ENCODE measurements at regions not wholly inside any gene's neighbourhood (a gene's known extent, or its start where the extent isn't known, plus 50 kb on each side); places are given as distances from the start of the nearest gene placed in this dataset.
A peak's percentile ranks its signal among the peaks of the same experiment; 100 is the strongest.

GRCh38 chr9:121572581-121572980 lies 72.9 kb upstream of the GGTA1 start:
- DNase-seq = no peak

GRCh38 chr9:121573717-121574485 lies 74.3 kb upstream of the GGTA1 start:
- DNase-seq = no peak

- no peak for DNase-seq
Observed at GRCh38 chr9:121574774-121575519, 75.3 kb upstream of the GGTA1 start.

GRCh38 chr9:121576281-121577075 lies 75.0 kb upstream of the DAB2IP start:
- DNase-seq = no peak

- no peak for DNase-seq
Observed at GRCh38 chr9:121577166-121577565, 74.3 kb upstream of the DAB2IP start.

- DNase-seq = no peak
Observed at GRCh38 chr9:121577572-121577971, 73.9 kb upstream of the DAB2IP start.

- DNase-seq = no peak
Observed at GRCh38 chr9:121581786-121582600, 69.4 kb upstream of the DAB2IP start.

GRCh38 chr9:121582641-121583040 lies 68.8 kb upstream of the DAB2IP start:
- DNase-seq = no peak

- no peak for DNase-seq
Observed at GRCh38 chr9:121584421-121584820, 67.0 kb upstream of the DAB2IP start.

GRCh38 chr9:121587863-121588262 lies 63.6 kb upstream of the DAB2IP start:
- no peak for DNase-seq

GRCh38 chr9:121589986-121590385 lies 61.4 kb upstream of the DAB2IP start:
- no peak for DNase-seq

GRCh38 chr9:121592265-121592664 lies 59.2 kb upstream of the DAB2IP start:
- no peak for DNase-seq

GRCh38 chr9:121593066-121593465 lies 58.4 kb upstream of the DAB2IP start:
- DNase-seq = no peak

GRCh38 chr9:121596515-121596914 lies 54.9 kb upstream of the DAB2IP start:
- no peak for DNase-seq

GRCh38 chr9:121597698-121598166 lies 53.7 kb upstream of the DAB2IP start:
- no peak for DNase-seq

- DNase-seq = no peak
Observed at GRCh38 chr9:121598167-121598964, 53.1 kb upstream of the DAB2IP start.

GRCh38 chr9:121598965-121599871 lies 52.2 kb upstream of the DAB2IP start:
- peak in 1 of 2 donors; percentile 18 for DNase-seq

GRCh38 chr9:121599872-121600585 lies 51.4 kb upstream of the DAB2IP start:
- no peak for DNase-seq

GRCh38 chr9:121601194-121601593 lies 50.2 kb upstream of the DAB2IP start:
- no peak for DNase-seq

Measured in stimulated activated CD4-positive, alpha-beta T cell treated with anti-CD3 and anti-CD28 coated beads, Interleukin-2, amount 100 ng/mL, for 24 hours (primary cell).